WTC11 (cell line): ENCODE measurements at regions not wholly inside any gene's neighbourhood (a gene's known extent, or its start where the extent isn't known, plus 50 kb on each side); places are given as distances from the start of the nearest gene placed in this dataset.
"Not testable (repeated sequence)": the region's sequence is repeated elsewhere in the genome, so short reads cannot be mapped to it uniquely, and the experiment has no call there.

Source experiments
- ATAC-seq: fragments of 200-7000 bp; cut with Tn5 transposase; 2 replicates; pipeline ENCODE4 v1.10.0; 2021; ENCODE audit warnings: mild to moderate bottlenecking, moderate library complexity
- CTCF ChIA-PET: fragments of 300-600 bp; sonication (Branson Sonifier 250); formaldehyde crosslinking; loops from one replicate; lab custom pipeline; 2021; ENCODE audit warnings: antibody characterized with exemption; lab: Charles Lee
- POLR2A ChIA-PET: fragments of 350-600 bp; sonication (Branson Sonifier 250); formaldehyde crosslinking; loops from one replicate; lab custom pipeline; 2021; ENCODE audit warnings: antibody characterized with exemption; lab: Charles Lee
- DNase-seq: peaks from one replicate; pipeline ENCODE4 v3.0.0; 2021; ENCODE audit warnings: low spot score
- H3K27ac Mint-ChIP-seq: 2 replicates; pipeline ENCODE4 v1.8.0; 2021; ENCODE audit warnings: mixed read lengths
- H3K27me3 Mint-ChIP-seq: 2 replicates; pipeline ENCODE4 v1.8.0; 2021; ENCODE audit warnings: low read depth, mild to moderate bottlenecking, moderate library complexity, mixed read lengths
- H3K36me3 Mint-ChIP-seq: 2 replicates; pipeline ENCODE4 v1.8.0; 2021; ENCODE audit warnings: mixed read lengths
- H3K4me1 Mint-ChIP-seq: 2 replicates; pipeline ENCODE4 v1.8.0; 2022; ENCODE audit warnings: mixed read lengths
- H3K4me3 Mint-ChIP-seq: 2 replicates; pipeline ENCODE4 v1.8.0; 2021; ENCODE audit warnings: mild to moderate bottlenecking, moderate library complexity, mixed read lengths
- H3K9me3 Mint-ChIP-seq: 2 replicates; pipeline ENCODE4 v1.8.0; 2021; ENCODE audit warnings: mixed read lengths
- AFF4 ChIP-seq: sonication (generic); formaldehyde crosslinking; IDR thresholded peaks from 2 replicates; pipeline ENCODE4 v1.8.1; 2023; ENCODE audit warnings: mild to moderate bottlenecking, missing genetic modification reagents, borderline replicate concordance
- EMX1 ChIP-seq: fragments of 250-450 bp; sonication (Bioruptor Pico); IDR thresholded peaks from 2 replicates; pipeline ENCODE4 v1.8.0; 2021; ENCODE audit warnings: mild to moderate bottlenecking
- ERG ChIP-seq: fragments of 250-450 bp; sonication (Bioruptor Pico); IDR thresholded peaks from 2 replicates; pipeline ENCODE4 v1.8.0; 2021; ENCODE audit warnings: mild to moderate bottlenecking
- FOXK1 ChIP-seq: sonication (generic); formaldehyde crosslinking; IDR thresholded peaks from 2 replicates; pipeline ENCODE4 v1.8.0; 2022; ENCODE audit warnings: mild to moderate bottlenecking, moderate library complexity, missing genetic modification reagents
- JUN ChIP-seq: sonication (generic); formaldehyde crosslinking; IDR thresholded peaks from 2 replicates; pipeline ENCODE4 v1.8.0; 2023; ENCODE audit warnings: mild to moderate bottlenecking, missing genetic modification reagents
- KAT7 ChIP-seq: sonication (generic); formaldehyde crosslinking; IDR thresholded peaks from 2 replicates; pipeline ENCODE4 v1.8.1; 2023; ENCODE audit warnings: missing genetic modification reagents, mild to moderate bottlenecking, borderline replicate concordance
- MYBL2 ChIP-seq: sonication (generic); formaldehyde crosslinking; IDR thresholded peaks from 2 replicates; pipeline ENCODE4 v1.8.1; 2023; ENCODE audit warnings: mild to moderate bottlenecking, moderate library complexity, missing genetic modification reagents
- SOX15 ChIP-seq: fragments of 250-450 bp; sonication (Bioruptor Pico); IDR thresholded peaks from 2 replicates; pipeline ENCODE4 v1.9.0; 2021; ENCODE audit warnings: mild to moderate bottlenecking
- TEAD4 ChIP-seq: sonication (generic); formaldehyde crosslinking; IDR thresholded peaks from 2 replicates; pipeline ENCODE4 v1.8.0; 2022; ENCODE audit warnings: mild to moderate bottlenecking, missing genetic modification reagents
- ZBTB21 ChIP-seq: sonication (generic); formaldehyde crosslinking; IDR thresholded peaks from 2 replicates; pipeline ENCODE4 v1.8.1; 2023; ENCODE audit warnings: mild to moderate bottlenecking, missing genetic modification reagents, borderline replicate concordance
- ZNF121 ChIP-seq: sonication (generic); formaldehyde crosslinking; IDR thresholded peaks from 2 replicates; pipeline ENCODE4 v1.8.0; 2023; ENCODE audit warnings: missing genetic modification reagents
- ZNF232 ChIP-seq: sonication (generic); formaldehyde crosslinking; IDR thresholded peaks from 2 replicates; pipeline ENCODE4 v1.8.0; 2022; ENCODE audit warnings: mild to moderate bottlenecking, missing genetic modification reagents
- TF ChIP-seq, protein P1 (sequence below): sonication (generic); formaldehyde crosslinking; IDR thresholded peaks from 2 replicates; pipeline ENCODE4 v1.8.1; 2023; ENCODE audit warnings: mild to moderate bottlenecking, missing genetic modification reagents
- TF ChIP-seq, protein P2 (sequence below): fragments of 250-450 bp; sonication (Bioruptor Pico); IDR thresholded peaks from 2 replicates; pipeline ENCODE4 v1.9.0; 2021; ENCODE audit warnings: moderate library complexity, mild to moderate bottlenecking, inconsistent platforms, borderline replicate concordance

DNA sequence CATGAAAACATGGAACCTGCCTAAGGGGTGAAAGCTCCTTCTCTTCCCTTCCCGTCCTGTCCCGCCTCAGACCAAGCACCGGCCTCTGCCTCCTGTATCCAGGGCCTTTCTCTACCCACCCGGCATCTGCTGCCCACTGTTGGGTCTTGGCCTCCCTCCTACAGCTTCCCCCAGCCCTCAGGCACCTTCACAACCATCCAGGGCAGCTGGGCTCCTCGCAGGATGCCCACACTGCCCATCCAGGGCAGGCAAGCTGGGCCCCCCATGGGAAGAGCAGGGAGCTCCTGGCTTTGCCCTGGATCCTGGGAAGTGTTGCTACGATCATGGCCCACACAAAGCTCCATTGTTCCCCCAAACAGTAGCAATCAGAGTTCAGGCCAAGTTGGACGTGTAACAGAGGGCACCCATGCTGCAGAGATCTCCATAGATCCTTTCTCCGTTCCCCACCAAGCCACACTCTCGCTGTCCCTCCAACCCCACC, 206.6 kb downstream of the NDUFA10 start:
- ATAC-seq: no peak
- Mint-ChIP-seq H3K4me3 (no peak overlapping the region), H3K27ac (no peak overlapping the region), H3K36me3 (no peaks in the 10 kb centered on the region), H3K4me1 (no peaks in the 10 kb centered on the region), H3K9me3 (no peaks in the 10 kb centered on the region), H3K27me3 (no peaks in the 10 kb centered on the region)
- POLR2A ChIA-PET: no interaction called here
- CTCF ChIA-PET: no interaction called here
- DNase-seq: no peak
- TF ChIP-seq, protein P1, sequence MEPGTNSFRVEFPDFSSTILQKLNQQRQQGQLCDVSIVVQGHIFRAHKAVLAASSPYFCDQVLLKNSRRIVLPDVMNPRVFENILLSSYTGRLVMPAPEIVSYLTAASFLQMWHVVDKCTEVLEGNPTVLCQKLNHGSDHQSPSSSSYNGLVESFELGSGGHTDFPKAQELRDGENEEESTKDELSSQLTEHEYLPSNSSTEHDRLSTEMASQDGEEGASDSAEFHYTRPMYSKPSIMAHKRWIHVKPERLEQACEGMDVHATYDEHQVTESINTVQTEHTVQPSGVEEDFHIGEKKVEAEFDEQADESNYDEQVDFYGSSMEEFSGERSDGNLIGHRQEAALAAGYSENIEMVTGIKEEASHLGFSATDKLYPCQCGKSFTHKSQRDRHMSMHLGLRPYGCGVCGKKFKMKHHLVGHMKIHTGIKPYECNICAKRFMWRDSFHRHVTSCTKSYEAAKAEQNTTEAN (CRISPR knock-in tag): no peak
- no peak for TF ChIP-seq ZNF121 (CRISPR knock-in tag)
- TF ChIP-seq MYBL2: no peak
- no peak for TF ChIP-seq ERG (CRISPR knock-in tag)
- TF ChIP-seq TEAD4 (CRISPR knock-in tag): no peak
- no peak for TF ChIP-seq SOX15 (CRISPR knock-in tag)
- TF ChIP-seq AFF4 (CRISPR knock-in tag): no peak

DNA sequence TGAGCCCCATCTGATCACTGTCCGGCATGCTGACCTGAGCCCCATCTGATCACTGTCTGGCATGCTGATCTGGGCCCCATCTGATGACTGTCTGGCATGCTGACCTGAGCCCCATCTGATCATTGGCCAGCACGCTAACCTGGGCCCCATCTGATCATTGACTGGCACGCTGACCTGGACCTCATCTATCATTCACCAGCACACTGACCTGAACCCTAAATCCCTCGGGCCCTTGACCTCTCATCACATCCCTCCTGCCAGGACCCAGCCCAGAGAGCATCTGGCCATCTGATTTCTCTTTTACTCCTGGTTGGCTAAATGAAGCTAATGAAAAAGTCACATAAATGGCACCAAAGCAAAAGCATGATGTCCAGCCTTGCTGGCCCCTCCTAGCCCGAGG, 207.1 kb downstream of the NDUFA10 start:
- Mint-ChIP-seq H3K27me3 (no peaks in the 10 kb centered on the region), H3K4me3 (no peak overlapping the region), H3K27ac (no peak overlapping the region), H3K36me3 (no peaks in the 10 kb centered on the region), H3K9me3 (no peaks in the 10 kb centered on the region), H3K4me1 (no peaks in the 10 kb centered on the region)
- no peak for TF ChIP-seq JUN (CRISPR knock-in tag)
- no peak for TF ChIP-seq KAT7 (CRISPR knock-in tag)
- TF ChIP-seq EMX1 (CRISPR knock-in tag): no peak
- TF ChIP-seq ZNF232: no peak
- no peak for TF ChIP-seq ZBTB21 (CRISPR knock-in tag)
- TF ChIP-seq, protein P2, sequence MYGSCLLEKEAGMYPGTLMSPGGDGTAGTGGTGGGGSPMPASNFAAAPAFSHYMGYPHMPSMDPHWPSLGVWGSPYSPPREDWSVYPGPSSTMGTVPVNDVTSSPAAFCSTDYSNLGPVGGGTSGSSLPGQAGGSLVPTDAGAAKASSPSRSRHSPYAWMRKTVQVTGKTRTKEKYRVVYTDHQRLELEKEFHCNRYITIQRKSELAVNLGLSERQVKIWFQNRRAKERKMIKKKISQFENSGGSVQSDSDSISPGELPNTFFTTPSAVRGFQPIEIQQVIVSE (CRISPR knock-in tag): no peak
- no peak for TF ChIP-seq FOXK1 (CRISPR knock-in tag)
- no peak for DNase-seq
- no peak for ATAC-seq
- ChIA-PET POLR2A (no interaction called here), CTCF (no interaction called here)

DNA sequence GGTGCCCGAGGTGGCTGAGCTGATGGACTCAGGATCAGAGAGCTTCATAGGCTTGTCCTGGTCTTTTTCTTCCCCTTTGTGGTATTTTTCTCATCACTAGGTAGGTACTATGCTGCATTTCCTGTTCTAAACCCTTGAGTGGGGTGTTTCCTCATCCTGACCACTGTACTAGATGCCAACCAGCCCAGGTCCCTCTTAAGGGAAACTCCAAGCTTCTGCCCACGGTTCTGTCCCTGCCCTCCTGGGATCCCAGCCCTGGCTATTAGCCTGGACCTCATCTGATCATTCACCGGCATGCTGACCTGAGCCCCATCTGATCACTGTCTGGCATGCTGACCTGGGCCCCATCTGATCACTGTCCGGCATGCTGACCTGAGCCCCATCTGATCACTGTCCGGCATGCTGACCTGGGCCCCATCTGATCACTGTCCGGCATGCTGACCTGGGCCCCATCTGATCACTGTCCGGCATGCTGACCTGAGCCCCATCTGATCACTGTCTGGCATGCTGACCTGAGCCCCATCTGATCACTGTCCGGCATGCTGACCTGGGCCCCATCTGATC, 207.6 kb downstream of the NDUFA10 start:
- not testable (repeated sequence) for DNase-seq

More for the DNA sequence above, 207.6 kb downstream of the NDUFA10 start:
- H3K4me3 Mint-ChIP-seq, H3K27ac Mint-ChIP-seq, H3K36me3 Mint-ChIP-seq, H3K4me1 Mint-ChIP-seq, H3K27me3 Mint-ChIP-seq, H3K9me3 Mint-ChIP-seq, ATAC-seq, POLR2A ChIA-PET, CTCF ChIA-PET: not testable (repeated sequence)
